ENCODE measurements at regions not wholly inside any gene's neighbourhood (a gene's known extent, or its start where the extent isn't known, plus 50 kb on each side); places are given as distances from the start of the nearest gene placed in this dataset.

- Mint-ChIP-seq H3K4me3 (ENCODE audit: unreplicated experiment) (peak overlapping the region; percentile 13), H3K9me3 (ENCODE audit: unreplicated experiment) (peaks cover 16% of the 10 kb centered on the region), H3K4me1 (ENCODE audit: insufficient read depth, unreplicated experiment) (peaks cover 41% of the 10 kb centered on the region), H3K36me3 (ENCODE audit: insufficient read depth, unreplicated experiment) (peaks cover 7% of the 10 kb centered on the region), H3K27ac (ENCODE audit: low read depth, unreplicated experiment) (peak overlapping the region; percentile 32), H3K27me3 (ENCODE audit: insufficient read depth, unreplicated experiment) (no peaks in the 10 kb centered on the region)
- ChIA-PET CTCF (interaction anchor here (0.6 to 2.9 kb wide), 15 partner anchors 13 to 348 kb away, joined by 3 to 16 read pairs (median 6); no protein-coding TSS in a partner anchor), POLR2A (interaction anchor here (0.6 to 9.4 kb wide), 21 partner anchors 10 to 155 kb away, joined by 3 to 208 read pairs (median 12); partner anchors contain the start of gene RIPK4)
- no peak for TF ChIP-seq CTCF (IDR thresholded peaks at IDR 0.05; ENCODE audit: unreplicated experiment)
- no TSS peak for BruUV-seq (replicated peaks)
- peak; percentile 94 for DNase-seq (ENCODE audit: unreplicated experiment)
- intact Hi-C loops (cut with micrococcal nuclease), result loop anchor here (5.0 kb wide), 1 partner anchor 45 kb away; no protein-coding TSS in a partner anchor
These were observed 123.9 kb upstream of the TMPRSS2 start for GRCh38 chr21:41631564-41632461.

GRCh38 chr21:41630917-41631316, 123.0 kb upstream of the TMPRSS2 start:
- intact Hi-C loops (cut with micrococcal nuclease), result loop anchor here (1.0 to 5.0 kb wide), 4 partner anchors 16 to 132 kb away; no protein-coding TSS in a partner anchor
- H3K27ac Mint-ChIP-seq (ENCODE audit: low read depth, unreplicated experiment), result peak overlapping the region; percentile 50
- no TSS peak for BruUV-seq (replicated peaks)
- TF ChIP-seq CTCF (IDR thresholded peaks at IDR 0.05; ENCODE audit: unreplicated experiment), result no peak
- H3K36me3 Mint-ChIP-seq (ENCODE audit: insufficient read depth, unreplicated experiment), result peaks cover 7% of the 10 kb centered on the region
- CTCF ChIA-PET, result interaction anchor here (0.8 to 2.9 kb wide), 8 partner anchors 14 to 135 kb away, joined by 3 to 15 read pairs (median 5); no protein-coding TSS in a partner anchor
- no peaks in the 10 kb centered on the region for H3K27me3 Mint-ChIP-seq (ENCODE audit: insufficient read depth, unreplicated experiment)
- peak overlapping the region; percentile 12 for H3K4me3 Mint-ChIP-seq (ENCODE audit: unreplicated experiment)
- peaks cover 38% of the 10 kb centered on the region for H3K4me1 Mint-ChIP-seq (ENCODE audit: insufficient read depth, unreplicated experiment)
- POLR2A ChIA-PET, result interaction anchor here (0.7 to 9.4 kb wide), 18 partner anchors 10 to 503 kb away, joined by 3 to 208 read pairs (median 16); partner anchors contain the start of gene RIPK4
- H3K9me3 Mint-ChIP-seq (ENCODE audit: unreplicated experiment), result peaks cover 13% of the 10 kb centered on the region
- peak; percentile 31 for DNase-seq (ENCODE audit: unreplicated experiment)

GRCh38 chr21:41630249-41630648, 122.3 kb upstream of the TMPRSS2 start:
- Mint-ChIP-seq H3K27ac (ENCODE audit: low read depth, unreplicated experiment) (peak overlapping the region; percentile 50), H3K36me3 (ENCODE audit: insufficient read depth, unreplicated experiment) (peaks cover 7% of the 10 kb centered on the region), H3K27me3 (ENCODE audit: insufficient read depth, unreplicated experiment) (no peaks in the 10 kb centered on the region), H3K9me3 (ENCODE audit: unreplicated experiment) (peaks cover 7% of the 10 kb centered on the region), H3K4me3 (ENCODE audit: unreplicated experiment) (peak overlapping the region; percentile 12), H3K4me1 (ENCODE audit: insufficient read depth, unreplicated experiment) (peaks cover 31% of the 10 kb centered on the region)
- intact Hi-C loops (cut with micrococcal nuclease), result loop anchor here (1.0 to 5.0 kb wide), 4 partner anchors 15 to 133 kb away; no protein-coding TSS in a partner anchor
- POLR2A ChIA-PET, result interaction anchor here (0.6 to 9.4 kb wide), 16 partner anchors 12 to 502 kb away, joined by 3 to 208 read pairs (median 18); partner anchors contain the start of gene RIPK4
- CTCF ChIA-PET, result interaction anchor here (0.8 to 2.9 kb wide), 5 partner anchors 16 to 139 kb away, joined by 3 to 15 read pairs (median 3); no protein-coding TSS in a partner anchor
- no TSS peak for BruUV-seq (replicated peaks)
- no peak for TF ChIP-seq CTCF (IDR thresholded peaks at IDR 0.05; ENCODE audit: unreplicated experiment)
- DNase-seq (ENCODE audit: unreplicated experiment), result peak; percentile 100

- no TSS peak for BruUV-seq (replicated peaks)
- no peak for DNase-seq (ENCODE audit: unreplicated experiment)
- Mint-ChIP-seq H3K9me3 (ENCODE audit: unreplicated experiment) (no peaks in the 10 kb centered on the region), H3K4me1 (ENCODE audit: insufficient read depth, unreplicated experiment) (peaks cover 12% of the 10 kb centered on the region), H3K27me3 (ENCODE audit: insufficient read depth, unreplicated experiment) (no peaks in the 10 kb centered on the region), H3K27ac (ENCODE audit: low read depth, unreplicated experiment) (no peak overlapping the region), H3K4me3 (ENCODE audit: unreplicated experiment) (no peak overlapping the region), H3K36me3 (ENCODE audit: insufficient read depth, unreplicated experiment) (peaks cover 12% of the 10 kb centered on the region)
- ChIA-PET POLR2A (interaction anchor here (0.7 to 9.4 kb wide), 8 partner anchors 9 to 155 kb away, joined by 3 to 208 read pairs (median 27); partner anchors contain the start of gene RIPK4), CTCF (interaction anchor here (0.7 to 1.7 kb wide), 5 partner anchors 11 to 161 kb away, joined by 3 to 5 read pairs (median 4); no protein-coding TSS in a partner anchor)
- intact Hi-C loops (cut with micrococcal nuclease), result no loop called here
- no peak for TF ChIP-seq CTCF (IDR thresholded peaks at IDR 0.05; ENCODE audit: unreplicated experiment)
These were observed 120.3 kb upstream of the TMPRSS2 start for GRCh38 chr21:41628256-41628655.
